Peyer's patch (tissue), 4 donors: ENCODE measurements at regions not wholly inside any gene's neighbourhood (a gene's known extent, or its start where the extent isn't known, plus 50 kb on each side); places are given as distances from the start of the nearest gene placed in this dataset.
"Not testable (repeated sequence)": the region's sequence is repeated elsewhere in the genome, so short reads cannot be mapped to it uniquely, and the experiment has no call there.

Experiments used
- DNase-seq, 3 donors: peaks; one replicate each; pipeline ENCODE4 v3.0.0-alpha.2; 2017 to 2019
- H3K27ac ChIP-seq, 4 donors: fragments of 200-600 bp; sonication (generic); one replicate each; pipeline ENCODE4 v1.5.1; 2016 to 2019
- H3K27me3 ChIP-seq, 2 donors: fragments of 200-600 bp; sonication (generic); one replicate each; pipeline ENCODE4 v1.5.1; 2019
- H3K36me3 ChIP-seq, 3 donors: fragments of 200-600 bp; sonication (generic); one replicate each; pipeline ENCODE4 v1.5.1; 2016 to 2019
- H3K4me1 ChIP-seq, 4 donors: fragments of 200-600 bp; sonication (generic); one replicate each; pipeline ENCODE4 v1.5.1; 2016 to 2019
- H3K4me3 ChIP-seq, 4 donors: fragments of 200-600 bp; sonication (generic); 1 replicate in 3 of 4; 2 replicates in 1 of 4; pipeline ENCODE4 v1.5.1; 2016 to 2019; ENCODE audit warnings: mild to moderate bottlenecking in 1 of 4
- H3K9me3 ChIP-seq, 4 donors: fragments of 200-600 bp; sonication (generic); one replicate each; pipeline ENCODE4 v1.5.1; 2016 to 2019; ENCODE audit warnings: mild to moderate bottlenecking in 1 of 4
- CTCF ChIP-seq, 6 experiments: fragments of 450-650 bp in 4 of 6; fragments of 200-600 bp in 2 of 6; sonication (generic) in 1 of 6; IDR thresholded peaks; one replicate each; pipeline ENCODE4 v1.5.1; 2017 to 2019; ENCODE audit warnings: antibody characterized with exemption in 6 of 6, mild to moderate bottlenecking in 3 of 6, moderate library complexity in 1 of 6
- POLR2A ChIP-seq, 2 donors: fragments of 450-650 bp; IDR thresholded peaks; one replicate each; pipeline ENCODE4 v1.5.1; 2017; ENCODE audit warnings: antibody characterized with exemption in 2 of 2, mild to moderate bottlenecking in 2 of 2, moderate library complexity in 2 of 2

- Histone ChIP-seq H3K4me3 (no peak overlapping the region), H3K36me3 (no peaks in the 10 kb centered on the region), H3K27me3 (no peaks in the 10 kb centered on the region), H3K9me3 (no peaks in the 10 kb centered on the region), H3K4me1 (no peaks in the 10 kb centered on the region), H3K27ac (no peak overlapping the region)
- no peak for TF ChIP-seq CTCF (IDR thresholded peaks at IDR 0.05)
- TF ChIP-seq POLR2A (IDR thresholded peaks at IDR 0.05): no peak
- DNase-seq: no peak
These were observed 79.1 kb upstream of the ZEB1 start for GRCh38 chr10:31239961-31240360.

GRCh38 chr10:31242902-31243301 is 76.1 kb upstream of the ZEB1 start:
- DNase-seq: no peak
- H3K27me3 ChIP-seq: no peaks in the 10 kb centered on the region
- H3K36me3 ChIP-seq: no peaks in the 10 kb centered on the region
- no peak overlapping the region for H3K27ac ChIP-seq
- no peaks in the 10 kb centered on the region for H3K9me3 ChIP-seq
- no peaks in the 10 kb centered on the region for H3K4me1 ChIP-seq
- TF ChIP-seq CTCF (IDR thresholded peaks at IDR 0.05): no peak
- no peak for TF ChIP-seq POLR2A (IDR thresholded peaks at IDR 0.05)
- H3K4me3 ChIP-seq: no peak overlapping the region

GRCh38 chr10:31251118-31251517 is 67.9 kb upstream of the ZEB1 start:
- not testable (repeated sequence) for H3K4me1 ChIP-seq, H3K4me3 ChIP-seq, H3K36me3 ChIP-seq, DNase-seq, H3K27ac ChIP-seq, H3K9me3 ChIP-seq, H3K27me3 ChIP-seq

- no peak for DNase-seq
- H3K4me3 ChIP-seq: no peak overlapping the region
- no peaks in the 10 kb centered on the region for H3K27me3 ChIP-seq
- no peaks in the 10 kb centered on the region for H3K9me3 ChIP-seq
- no peak for TF ChIP-seq CTCF (IDR thresholded peaks at IDR 0.05)
- no peak for TF ChIP-seq POLR2A (IDR thresholded peaks at IDR 0.05)
- H3K36me3 ChIP-seq: no peaks in the 10 kb centered on the region
- no peaks in the 10 kb centered on the region for H3K4me1 ChIP-seq
- H3K27ac ChIP-seq: no peak overlapping the region
These were observed 65.8 kb upstream of the ZEB1 start for GRCh38 chr10:31253237-31253636.

- H3K4me1 ChIP-seq: no peaks in the 10 kb centered on the region
- H3K27ac ChIP-seq: peak overlapping the region in 2 of 4 donors; percentile 9 to 22
- no peak for DNase-seq
- no peaks in the 10 kb centered on the region for H3K9me3 ChIP-seq
- no peaks in the 10 kb centered on the region for H3K36me3 ChIP-seq
- no peaks in the 10 kb centered on the region for H3K27me3 ChIP-seq
- TF ChIP-seq POLR2A (IDR thresholded peaks at IDR 0.05) (no peak), CTCF (IDR thresholded peaks at IDR 0.05) (no peak)
- no peak overlapping the region for H3K4me3 ChIP-seq
These were observed 57.3 kb upstream of the ZEB1 start for GRCh38 chr10:31261511-31262311.

GRCh38 chr10:31262672-31263071 is 56.3 kb upstream of the ZEB1 start:
- Histone ChIP-seq H3K9me3 (no peaks in the 10 kb centered on the region), H3K36me3 (no peaks in the 10 kb centered on the region), H3K27me3 (no peaks in the 10 kb centered on the region), H3K4me3 (no peak overlapping the region), H3K4me1 (no peaks in the 10 kb centered on the region), H3K27ac (peak overlapping the region in 1 of 4 donors; percentile 22)
- TF ChIP-seq CTCF (IDR thresholded peaks at IDR 0.05) (no peak), POLR2A (IDR thresholded peaks at IDR 0.05) (no peak)
- DNase-seq: no peak
